ENCODE measurements at regions not wholly inside any gene's neighbourhood (a gene's known extent, or its start where the extent isn't known, plus 50 kb on each side); places are given as distances from the start of the nearest gene placed in this dataset.

GRCh38 chr3:117868766-117869165 is 1159.2 kb downstream of the TUSC7 start:
- TF ChIP-seq FOSL1 (IDR thresholded peaks at IDR 0.05; ENCODE audit: insufficient read depth, low read depth, low read length) = no peak
- no peak for TF ChIP-seq CREB1 (IDR thresholded peaks at IDR 0.05)
- no peak for TF ChIP-seq KDM1A (IDR thresholded peaks at IDR 0.05; ENCODE audit: borderline replicate concordance, low read length)
- no peak for TF ChIP-seq CTCF (IDR thresholded peaks at IDR 0.05; ENCODE audit: control extremely low read depth in 1 of 3, insufficient read depth in 1 of 3, low read depth in 1 of 3, low read length in 3 of 3)
- no peak for TF ChIP-seq HDAC2 (IDR thresholded peaks at IDR 0.05; ENCODE audit: borderline replicate concordance in 1 of 2, low read depth in 2 of 2, low read length in 2 of 2)
- TF ChIP-seq SP1 (IDR thresholded peaks at IDR 0.05; ENCODE audit: low read depth, low read length) = no peak
- no peak for TF ChIP-seq MAFK (IDR thresholded peaks at IDR 0.05; ENCODE audit: low read depth, low read length)
- no peak for TF ChIP-seq EZH2 (IDR thresholded peaks at IDR 0.05; ENCODE audit: low read depth, low read length, severe bottlenecking)
- no peak for TF ChIP-seq POLR2AphosphoS5 (IDR thresholded peaks at IDR 0.05; ENCODE audit: low read depth, low read length)
- TF ChIP-seq EP300 (IDR thresholded peaks at IDR 0.05; ENCODE audit: borderline replicate concordance in 1 of 2, low read depth in 2 of 2, low read length in 2 of 2) = no peak
- TF ChIP-seq SUZ12 (IDR thresholded peaks at IDR 0.05; ENCODE audit: low read length) = no peak
